HG03520 (cell line): ENCODE measurements at regions not wholly inside any gene's neighbourhood (a gene's known extent, or its start where the extent isn't known, plus 50 kb on each side); places are given as distances from the start of the nearest gene placed in this dataset.

Source experiments
- ATAC-seq: cut with Tn5 transposase; IDR thresholded peaks from one replicate; pipeline ENCODE4 v1.9.1; 2021; ENCODE audit warnings: mild to moderate bottlenecking, moderate library complexity; ENCODE audit not compliant: unreplicated experiment

DNA sequence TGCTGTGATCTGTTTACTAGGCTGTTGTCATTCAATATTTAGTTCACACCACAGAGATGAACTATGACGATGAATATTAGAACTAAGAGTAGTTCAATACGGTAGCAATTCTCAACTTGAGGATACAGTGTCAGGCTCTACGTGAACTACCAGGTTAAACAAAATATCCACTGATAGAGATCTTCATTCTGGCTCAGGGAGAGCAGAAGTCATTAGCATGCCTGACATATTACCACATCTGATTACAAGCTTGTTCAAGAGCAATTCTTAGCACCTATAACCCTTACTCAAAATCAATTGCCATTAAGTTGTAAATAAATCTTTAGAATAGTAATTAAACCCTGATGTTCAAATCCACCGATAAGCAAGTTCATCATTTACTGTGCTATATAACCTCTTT is 207.2 kb downstream of the CHRM3 start:
- no peak for ATAC-seq

DNA sequence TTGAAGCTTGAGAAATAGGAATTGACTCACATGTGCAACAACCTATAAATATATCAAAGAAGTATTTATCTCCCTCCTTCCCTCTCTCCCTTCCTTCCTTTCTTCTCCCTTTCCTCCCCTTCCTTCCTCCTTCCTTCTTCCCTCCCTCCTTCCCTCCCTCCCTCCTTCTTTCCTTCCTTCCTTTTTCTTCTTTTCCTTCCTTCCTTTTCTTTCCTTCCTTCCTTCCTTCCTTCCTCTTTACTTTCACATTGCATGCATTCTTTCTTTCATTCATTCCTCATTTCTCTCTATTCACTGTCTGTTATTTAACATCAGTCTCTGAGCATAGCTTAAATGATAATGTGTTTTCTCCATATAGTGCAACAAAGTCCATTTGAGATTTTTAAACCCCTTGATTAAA is 214.2 kb downstream of the CHRM3 start:
- ATAC-seq, result no peak

DNA sequence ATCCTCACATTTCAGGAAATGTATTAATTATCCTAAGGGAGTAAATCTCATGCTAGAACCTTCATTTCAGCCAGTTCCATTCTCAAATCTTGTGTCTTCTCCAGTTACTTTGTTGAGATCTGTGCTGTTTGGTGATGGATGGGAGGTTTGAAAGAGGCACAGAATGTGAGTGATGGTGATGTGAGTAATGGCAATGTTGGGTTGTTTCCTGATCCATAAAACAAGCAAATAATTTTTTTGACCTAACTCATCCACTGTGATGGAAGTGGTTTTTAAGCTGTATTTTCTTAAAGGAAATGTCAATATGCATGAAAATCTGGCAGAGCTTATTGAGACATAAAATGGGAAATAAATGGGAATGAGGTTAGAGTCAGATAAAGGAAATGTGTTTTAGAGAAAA is 214.7 kb downstream of the CHRM3 start:
- ATAC-seq, result no peak

DNA sequence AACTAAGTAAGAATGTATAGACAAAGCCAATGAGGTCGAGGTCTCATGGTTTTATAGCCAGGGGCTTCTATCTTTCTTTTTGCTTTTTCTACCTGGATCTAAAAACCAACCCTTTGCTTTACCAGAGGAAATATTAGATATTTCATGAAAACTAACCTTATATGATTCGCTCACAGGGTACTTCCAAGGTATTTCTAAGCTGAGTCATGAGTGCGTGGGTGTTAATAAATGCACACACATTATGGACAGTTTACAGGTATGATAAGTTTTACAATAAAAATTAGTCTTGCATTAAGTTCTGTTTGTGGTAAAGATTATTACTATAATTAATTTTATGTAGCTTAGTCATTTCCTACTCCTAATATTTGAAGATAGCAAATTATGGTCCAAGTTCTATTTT is 217.2 kb downstream of the CHRM3 start:
- ATAC-seq, result no peak

DNA sequence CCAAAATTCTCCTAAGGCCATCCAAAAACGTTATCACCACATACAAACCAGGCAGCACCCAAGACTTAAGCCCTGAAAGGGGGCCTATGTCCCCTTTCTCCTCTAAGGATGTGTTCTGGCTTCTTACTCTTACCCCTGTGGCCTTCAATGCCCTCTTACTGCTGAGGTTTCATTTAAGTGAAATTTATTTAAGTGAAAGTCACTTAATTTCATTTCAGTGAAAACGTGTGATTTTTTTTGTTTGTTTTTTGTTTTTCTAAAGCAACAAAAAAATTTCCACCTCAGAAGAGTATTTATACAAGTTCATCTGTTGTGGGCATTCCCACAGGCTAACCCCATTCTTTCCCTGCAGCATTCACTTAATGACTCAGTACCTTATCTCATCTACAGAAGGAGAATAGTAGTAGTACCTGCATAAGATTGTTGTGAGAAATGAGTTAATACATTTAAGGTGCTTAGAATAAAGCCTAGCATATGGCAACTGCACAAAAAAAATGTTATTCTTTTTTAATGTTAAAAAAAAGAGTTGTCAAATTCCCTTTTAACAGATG is 220.6 kb downstream of the CHRM3 start:
- no peak for ATAC-seq

DNA sequence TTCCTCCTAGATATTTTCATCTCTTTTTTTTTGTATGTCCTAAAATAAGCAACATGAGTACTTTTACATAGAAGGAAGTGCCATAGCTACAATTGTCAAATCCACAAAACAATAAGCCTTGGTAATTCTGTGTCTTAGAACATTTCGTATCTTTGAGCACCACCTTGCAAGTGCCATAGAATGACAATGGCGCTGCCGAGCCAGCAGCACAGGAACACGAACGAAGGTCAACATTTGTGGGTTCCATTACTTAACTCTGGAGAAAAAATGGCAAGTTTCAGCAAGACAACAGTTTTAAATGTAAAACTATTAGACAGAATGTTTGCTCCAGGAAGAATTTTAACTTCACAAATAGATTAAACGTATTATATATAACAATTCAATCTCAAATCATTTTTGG is 222.1 kb downstream of the CHRM3 start:
- no peak for ATAC-seq

DNA sequence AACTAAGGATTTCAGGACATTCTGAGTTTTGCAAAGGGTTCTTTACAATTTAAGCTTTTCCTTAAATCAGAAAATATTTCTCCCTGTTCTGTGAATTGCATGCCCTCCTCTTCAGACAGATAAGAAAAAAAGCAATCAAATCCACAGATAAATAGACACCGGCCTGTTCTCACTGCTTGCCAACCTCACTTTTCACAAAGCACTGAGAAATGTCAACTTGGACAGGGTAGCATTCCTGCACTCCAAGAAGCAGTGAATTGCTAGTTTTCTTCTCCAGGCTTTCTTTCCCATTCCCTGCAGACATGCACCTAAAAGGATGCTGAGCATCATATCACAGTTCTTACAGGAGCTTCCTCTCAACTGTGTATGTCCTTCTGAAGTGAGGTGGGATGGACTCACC is 226.0 kb downstream of the CHRM3 start:
- no peak for ATAC-seq

DNA sequence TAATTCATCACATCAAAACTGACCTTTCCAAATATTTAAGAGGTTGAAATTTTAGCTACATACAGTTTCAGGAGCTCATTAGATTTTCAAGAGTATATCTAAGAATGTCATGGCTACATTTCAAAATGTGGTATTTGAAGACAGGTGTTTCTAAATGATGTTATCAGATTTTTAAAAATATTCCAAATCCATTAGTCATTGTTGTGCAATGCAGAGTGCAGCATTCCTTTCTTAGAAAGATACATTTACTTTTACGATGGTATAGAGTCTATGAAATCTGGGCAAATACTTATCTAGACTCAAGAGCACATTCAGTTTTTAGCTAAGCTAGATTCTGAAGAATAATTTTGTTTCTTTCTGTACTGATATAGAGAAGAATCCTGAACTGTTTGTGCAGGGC is 230.3 kb downstream of the CHRM3 start:
- ATAC-seq, result no peak

DNA sequence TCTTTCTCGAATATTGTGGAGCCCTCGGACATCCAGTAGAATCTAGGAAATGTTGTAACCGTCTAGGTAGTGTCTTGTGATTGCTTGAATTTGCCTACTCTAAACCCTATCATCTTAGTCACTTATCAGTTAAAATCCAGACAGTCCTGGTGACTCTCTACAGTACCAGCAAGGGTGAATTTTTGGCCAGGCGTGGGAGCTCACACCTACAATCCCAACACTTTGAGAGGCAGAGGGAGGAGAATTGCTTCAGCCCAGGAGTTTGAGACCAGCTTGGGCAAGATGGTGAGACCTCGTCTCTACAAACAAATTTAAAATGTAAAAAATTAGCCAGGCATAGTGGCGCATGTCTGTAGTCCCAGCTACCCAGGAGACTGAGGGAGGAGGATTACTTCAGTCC is 230.9 kb downstream of the CHRM3 start:
- ATAC-seq, result no peak

DNA sequence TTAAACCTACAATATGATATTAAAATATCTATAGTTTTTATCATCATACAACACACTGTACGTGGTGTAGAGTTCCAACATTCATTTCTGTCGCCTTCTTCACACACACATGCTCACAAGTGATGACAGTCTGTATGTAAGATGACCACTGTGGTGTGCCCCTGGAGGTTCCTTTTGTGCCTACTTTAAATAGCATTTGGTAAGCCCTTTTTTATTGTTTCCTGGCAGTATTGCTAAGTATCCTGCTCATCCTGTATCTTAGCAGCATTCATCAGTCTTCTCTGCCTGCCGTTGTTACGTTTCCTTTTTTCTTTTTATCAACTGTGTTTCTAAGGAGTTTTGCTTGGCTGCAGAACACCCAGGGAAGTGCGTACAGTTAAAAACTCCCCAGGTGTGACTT is 231.4 kb downstream of the CHRM3 start:
- no peak for ATAC-seq

DNA sequence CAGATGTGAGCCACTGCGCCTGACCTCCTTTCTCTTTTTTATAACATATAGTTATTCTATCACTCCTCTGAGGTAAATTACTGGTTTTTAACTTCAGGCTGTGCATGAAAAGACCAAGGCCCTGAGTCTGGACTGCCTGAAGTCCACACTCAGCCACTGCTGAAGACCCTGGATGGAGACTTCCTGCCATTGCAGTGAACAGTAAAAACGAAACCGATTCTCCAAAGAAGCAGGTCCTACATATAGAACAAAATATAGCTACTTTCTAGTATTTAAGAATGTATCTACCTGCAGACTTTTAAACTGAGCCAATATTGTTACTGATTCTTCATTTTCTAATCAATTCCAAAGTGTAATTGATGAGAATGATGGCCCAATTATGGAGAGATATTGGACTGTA is 232.8 kb downstream of the CHRM3 start:
- no peak for ATAC-seq

DNA sequence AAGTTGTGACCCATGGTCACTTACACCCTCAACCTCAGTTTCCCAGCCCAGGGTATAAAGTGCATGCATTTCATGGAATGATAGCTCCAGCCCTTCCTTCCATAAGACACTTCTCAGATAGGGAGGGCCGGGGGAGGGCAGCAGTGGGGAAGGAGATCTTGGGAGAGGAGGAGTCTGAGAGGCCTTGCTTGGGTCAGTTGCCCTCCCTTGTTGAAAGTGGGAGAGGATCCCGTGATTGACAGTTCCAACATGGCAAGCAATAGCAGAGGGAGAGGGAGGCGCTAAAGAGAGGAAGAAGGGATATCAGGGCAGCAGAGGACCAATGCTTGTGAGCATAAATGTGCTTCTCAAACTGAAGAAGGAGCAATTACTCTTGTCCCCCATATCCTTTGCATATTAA is 244.4 kb downstream of the CHRM3 start:
- no peak for ATAC-seq

DNA sequence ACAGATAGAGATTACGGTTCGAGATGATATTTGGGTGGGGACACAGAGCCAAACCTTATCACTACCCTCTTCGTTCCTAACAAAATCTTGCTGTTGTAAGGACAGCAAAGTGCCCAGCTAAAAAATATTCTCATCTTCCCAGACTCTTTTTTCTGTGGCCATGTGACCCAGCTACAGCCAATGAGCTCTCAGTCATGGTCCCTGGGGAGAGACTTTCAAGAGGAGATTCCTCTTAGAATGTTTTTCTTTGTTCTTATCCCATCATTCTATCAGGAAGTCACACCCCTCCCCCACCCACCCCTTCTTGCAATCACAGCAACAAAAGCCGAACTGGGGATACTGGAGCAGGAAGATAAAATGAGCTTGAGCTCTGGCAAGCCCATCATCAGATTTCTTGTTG is 247.1 kb downstream of the CHRM3 start:
- no peak for ATAC-seq

DNA sequence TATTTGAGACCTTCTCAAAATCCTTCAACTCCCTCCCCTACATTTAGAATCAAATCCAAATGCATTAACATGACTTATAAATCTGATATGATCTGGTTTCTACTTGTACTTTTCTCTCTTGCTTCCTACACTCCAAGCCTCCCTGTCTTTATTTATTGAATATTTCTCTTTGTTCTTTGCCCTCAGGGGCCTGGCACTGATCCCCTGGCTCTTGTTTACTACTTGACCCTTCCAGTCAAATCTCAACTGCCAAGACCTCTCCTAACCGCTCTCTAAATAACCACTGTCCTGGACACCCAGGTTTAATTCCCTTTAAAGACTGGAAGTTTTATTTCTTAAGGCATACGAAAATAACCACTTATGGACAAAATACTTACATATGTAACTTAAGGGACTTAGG is 248.9 kb downstream of the CHRM3 start:
- ATAC-seq, result no peak

DNA sequence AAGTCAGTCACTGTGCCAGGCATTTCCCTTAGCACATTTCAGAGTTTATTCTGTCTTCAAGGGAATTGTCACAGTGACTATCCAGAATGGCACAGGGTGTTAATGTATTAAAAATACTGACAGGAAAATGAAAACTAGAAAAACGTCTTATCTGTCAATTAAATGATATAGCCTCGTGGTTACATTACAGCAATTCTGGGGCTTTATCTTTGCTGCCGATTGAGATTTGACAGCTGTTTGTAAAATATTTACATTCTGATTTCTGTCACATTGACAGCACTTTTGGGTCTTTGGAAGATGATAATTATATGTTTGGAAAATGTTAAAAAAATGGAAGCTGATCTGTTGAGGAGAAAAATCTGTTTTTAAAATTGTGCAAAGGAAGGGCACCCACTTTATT is 250.0 kb downstream of the CHRM3 start:
- ATAC-seq, result no peak

DNA sequence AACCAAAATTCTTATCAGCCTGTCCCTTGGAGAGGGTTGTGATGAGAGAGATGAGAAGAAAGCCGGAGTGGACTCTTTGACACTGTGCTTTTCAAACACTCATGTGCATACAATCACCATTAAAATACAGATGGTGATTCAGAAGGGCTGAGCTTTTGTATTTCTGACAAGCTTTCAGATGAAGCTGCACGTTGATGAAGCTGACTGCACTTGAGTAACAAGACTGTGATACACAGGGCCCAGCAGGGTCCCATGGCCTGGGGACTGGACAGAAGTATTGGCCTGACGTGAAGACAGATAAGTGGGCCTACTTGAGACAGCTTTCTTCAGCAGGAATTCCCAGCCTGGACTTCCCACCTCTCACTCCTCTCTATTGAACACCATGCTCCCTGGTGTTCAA is 258.2 kb downstream of the CHRM3 start:
- ATAC-seq, result no peak

DNA sequence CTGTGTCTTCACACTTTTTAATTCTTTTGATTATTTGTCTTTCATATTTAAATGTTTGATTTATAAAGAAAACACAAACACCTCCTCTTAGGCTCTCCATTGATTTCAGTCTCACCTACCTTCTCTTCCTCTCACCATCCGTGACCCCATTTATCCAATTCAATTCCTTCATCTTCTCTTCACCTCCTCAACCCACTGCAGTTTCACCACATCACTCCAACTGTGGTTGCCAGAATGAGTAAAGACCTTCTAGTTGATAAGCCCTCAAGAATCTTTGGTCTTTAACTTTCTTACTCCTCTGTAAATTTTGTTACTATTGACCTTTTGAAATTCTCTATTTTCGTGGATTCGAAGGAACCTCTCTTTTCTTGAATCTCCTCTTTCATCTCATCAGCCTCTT is 260.7 kb downstream of the CHRM3 start:
- no peak for ATAC-seq

DNA sequence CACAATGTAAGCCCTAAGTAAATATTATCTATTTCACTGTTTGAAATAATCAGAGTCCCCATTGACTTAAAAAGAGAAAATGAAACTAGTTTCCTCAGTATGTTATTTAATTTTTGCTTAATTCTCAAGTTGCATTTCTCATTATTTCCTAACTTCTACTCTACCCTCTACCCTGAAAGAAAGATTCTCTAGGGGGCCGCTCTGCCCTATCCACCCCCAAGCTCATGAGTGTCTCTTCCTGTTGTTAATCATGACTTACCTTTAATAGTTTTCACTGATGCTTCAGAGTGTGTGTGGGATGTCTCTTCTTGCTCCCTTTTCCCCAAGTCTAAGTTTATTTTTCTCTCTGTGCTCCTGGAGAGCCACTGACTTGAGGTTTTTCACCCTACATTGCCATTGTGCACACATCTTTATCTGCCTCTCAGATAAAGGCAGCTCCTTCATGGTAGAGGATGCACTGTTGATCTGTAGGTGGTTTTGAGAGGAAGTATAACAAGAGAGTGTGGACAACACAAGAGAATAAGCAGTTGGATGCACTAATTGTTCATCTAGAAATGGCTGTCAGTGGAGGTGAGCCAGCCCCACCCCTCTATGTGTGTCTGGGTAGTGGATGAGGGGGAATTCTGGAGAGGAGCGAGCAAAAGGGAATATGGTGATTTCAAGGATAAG is 261.7 kb downstream of the CHRM3 start:
- ATAC-seq, result no peak

DNA sequence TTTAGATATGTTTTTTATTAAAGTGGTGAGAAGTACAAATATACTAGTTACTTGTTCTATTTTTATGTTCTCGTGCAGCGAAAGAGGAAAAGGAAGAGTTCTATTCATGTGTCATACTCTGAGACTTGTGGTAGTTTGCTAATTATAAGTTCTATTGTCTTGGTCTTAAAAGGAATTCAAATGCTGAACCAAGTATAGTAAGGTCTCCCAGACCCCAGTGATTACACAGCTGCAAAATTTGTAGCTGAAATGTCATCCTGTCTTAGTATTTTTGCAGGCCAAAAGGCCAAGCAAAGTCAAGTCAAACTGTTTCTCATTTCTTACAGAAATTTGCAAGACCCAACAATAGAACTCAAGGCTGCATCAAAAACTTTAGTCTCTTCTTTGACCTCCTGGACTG is 268.7 kb downstream of the CHRM3 start:
- no peak for ATAC-seq

DNA sequence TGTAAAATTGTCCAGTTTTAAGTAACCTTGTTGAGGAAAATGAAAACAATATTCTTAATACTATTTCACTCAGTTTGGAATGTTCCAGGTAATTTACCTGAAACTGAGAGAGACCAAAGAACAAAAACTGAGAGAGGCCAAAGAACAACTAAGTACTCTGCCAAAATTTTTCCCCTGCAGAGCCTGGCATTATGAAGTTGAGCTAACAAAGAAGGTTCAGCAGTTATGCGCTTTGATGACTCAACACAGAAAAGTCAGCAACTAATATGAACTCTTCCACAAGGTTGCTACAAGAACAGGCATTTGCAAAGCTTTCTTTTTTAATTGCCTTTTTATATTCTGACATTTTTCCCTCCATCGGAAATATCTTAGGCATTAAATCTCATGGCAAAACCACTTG is 270.9 kb downstream of the CHRM3 start:
- no peak for ATAC-seq

DNA sequence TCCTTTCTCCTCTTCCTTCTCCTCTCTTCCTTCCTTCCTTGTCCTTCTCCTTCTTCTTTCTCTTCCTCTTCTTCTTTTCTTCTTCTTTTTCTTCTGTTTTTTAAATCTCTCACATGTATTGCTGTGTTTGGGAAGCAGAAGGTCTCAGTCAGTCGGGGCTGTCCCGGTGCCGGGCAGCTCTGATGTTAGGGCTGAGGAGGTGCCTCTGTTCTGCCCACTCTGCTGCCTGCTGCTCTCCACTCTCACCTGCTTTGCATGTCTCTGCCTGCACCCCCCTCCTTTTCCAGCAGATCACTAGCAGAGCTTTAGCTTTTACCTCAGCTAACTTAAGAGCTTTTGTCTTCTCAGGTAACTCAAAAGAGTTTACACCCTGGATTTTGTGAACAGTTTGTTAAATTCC is 276.6 kb downstream of the CHRM3 start:
- ATAC-seq, result no peak

DNA sequence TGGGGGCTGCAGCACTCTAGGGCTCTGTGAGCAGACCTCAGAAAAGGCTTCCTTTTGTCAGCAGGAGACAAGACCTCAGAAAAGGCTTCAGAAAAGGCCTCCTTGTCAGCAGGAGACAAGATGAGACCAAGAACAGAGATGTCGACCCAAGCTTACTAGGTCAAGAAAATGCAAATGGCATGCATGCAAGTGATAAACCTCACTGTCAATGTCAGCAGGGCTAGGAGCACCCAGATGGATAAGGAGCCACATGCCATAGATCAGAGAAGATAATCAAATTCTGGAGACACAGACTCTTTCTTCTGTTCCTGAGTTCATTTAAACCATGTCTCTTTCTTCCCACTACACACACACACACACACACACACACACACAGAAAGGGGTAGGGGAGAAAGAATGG is 285.9 kb downstream of the CHRM3 start:
- no peak for ATAC-seq

DNA sequence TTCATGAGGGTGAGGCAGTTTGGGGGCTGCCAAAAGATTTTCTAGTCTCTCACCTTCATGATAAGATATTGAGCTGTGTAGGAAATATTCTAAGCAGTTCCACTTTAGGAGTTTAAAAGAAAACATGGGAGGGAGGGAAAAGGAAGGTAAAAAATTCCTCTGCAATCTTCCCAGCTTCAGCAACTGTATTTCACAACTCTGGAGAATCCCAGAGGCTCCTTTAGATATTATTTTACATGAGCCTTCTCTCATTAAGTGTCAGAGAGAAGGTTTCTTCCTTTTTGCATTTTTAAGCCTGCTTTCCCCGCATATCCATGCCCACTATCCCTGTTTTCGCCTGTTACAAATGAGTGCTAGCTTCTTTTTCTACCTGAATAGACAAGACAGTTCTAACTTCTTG is 289.4 kb downstream of the CHRM3 start:
- ATAC-seq, result no peak
